ENCODE measurements at regions not wholly inside any gene's neighbourhood (a gene's known extent, or its start where the extent isn't known, plus 50 kb on each side); places are given as distances from the start of the nearest gene placed in this dataset.

GRCh38 chr14:51307551-51307950 is 67.5 kb downstream of the TMX1 start:
- H3K36me3 ChIP-seq (ENCODE audit: control insufficient read depth, insufficient read depth, low read length): no peaks in the 10 kb centered on the region
- H4K5ac ChIP-seq (ENCODE audit: low read length): no peak overlapping the region
- WGBS (ENCODE audit: extremely low coverage, insufficient coverage, low lambda C conversion rate): no CpG with 5 or more reads among the region's 1 CpG
- no peak overlapping the region for H2BK15ac ChIP-seq (replicated peaks; ENCODE audit: low read depth)
- H2BK5ac ChIP-seq (ENCODE audit: low read length): no peak overlapping the region
- no peaks in the 10 kb centered on the region for H3K79me2 ChIP-seq (ENCODE audit: control insufficient read depth, insufficient read depth, low read length)
- no peak overlapping the region for H3K4me3 ChIP-seq (ENCODE audit: low read length)
- no peaks in the 10 kb centered on the region for H3K79me1 ChIP-seq (ENCODE audit: low read length)
- no peak overlapping the region for H2BK120ac ChIP-seq (ENCODE audit: low read depth, low read length)
- H3K23ac ChIP-seq (ENCODE audit: low read length): no peak overlapping the region
- H3K27ac ChIP-seq (ENCODE audit: low read depth, low read length): no peak overlapping the region
- no peak overlapping the region for H3K56ac ChIP-seq (ENCODE audit: low read length)
- no peak overlapping the region for H3K4ac ChIP-seq (ENCODE audit: low read depth, low read length)
- no peak overlapping the region for H2AK5ac ChIP-seq (ENCODE audit: low read length)
- H3K4me2 ChIP-seq (ENCODE audit: low read length): no peak overlapping the region
- H4K8ac ChIP-seq (ENCODE audit: low read depth, low read length): no peak overlapping the region
- no peak overlapping the region for H3K9ac ChIP-seq (ENCODE audit: low read length)
- no peaks in the 10 kb centered on the region for H3K27me3 ChIP-seq (ENCODE audit: insufficient read depth, low read length, poor library complexity)
- H3K18ac ChIP-seq (ENCODE audit: low read length): no peak overlapping the region
- DNase-seq: no peak
- no peaks in the 10 kb centered on the region for H3K4me1 ChIP-seq (ENCODE audit: control insufficient read depth, low read depth, low read length)

DNA sequence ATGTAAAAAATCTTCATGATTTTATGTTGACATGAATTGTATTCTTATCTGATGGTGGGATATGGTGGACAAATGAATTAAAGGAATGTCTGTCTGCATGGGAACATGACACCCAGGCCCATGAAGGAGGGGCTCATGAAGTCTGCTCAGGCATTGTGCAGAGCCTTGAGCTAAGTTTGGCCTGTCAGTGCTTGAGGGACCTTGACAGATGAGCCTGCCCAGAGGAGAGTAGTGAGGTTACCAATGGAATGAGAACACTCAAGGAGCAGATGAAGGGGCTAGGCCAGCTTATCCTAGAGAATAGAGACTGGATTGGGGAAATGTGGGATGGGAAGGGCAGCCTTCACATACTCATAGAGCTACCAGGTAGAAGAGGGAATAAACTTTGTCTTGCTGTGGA is 68.8 kb downstream of the TMX1 start:
- H3K23ac ChIP-seq (ENCODE audit: low read length): no peak overlapping the region
- no peaks in the 10 kb centered on the region for H3K79me1 ChIP-seq (ENCODE audit: low read length)
- no peaks in the 10 kb centered on the region for H3K36me3 ChIP-seq (ENCODE audit: control insufficient read depth, insufficient read depth, low read length)
- H4K5ac ChIP-seq (ENCODE audit: low read length): no peak overlapping the region
- H3K4me1 ChIP-seq (ENCODE audit: control insufficient read depth, low read depth, low read length): no peaks in the 10 kb centered on the region
- H2AK5ac ChIP-seq (ENCODE audit: low read length): no peak overlapping the region
- H2BK15ac ChIP-seq (replicated peaks; ENCODE audit: low read depth): no peak overlapping the region
- no peak overlapping the region for H2BK5ac ChIP-seq (ENCODE audit: low read length)
- H4K8ac ChIP-seq (ENCODE audit: low read depth, low read length): no peak overlapping the region
- H3K27me3 ChIP-seq (ENCODE audit: insufficient read depth, low read length, poor library complexity): no peaks in the 10 kb centered on the region
- H3K4ac ChIP-seq (ENCODE audit: low read depth, low read length): no peak overlapping the region
- no peak overlapping the region for H3K56ac ChIP-seq (ENCODE audit: low read length)
- no peak for DNase-seq
- no peak overlapping the region for H3K9ac ChIP-seq (ENCODE audit: low read length)
- no peak overlapping the region for H3K4me3 ChIP-seq (ENCODE audit: low read length)
- no peak overlapping the region for H3K4me2 ChIP-seq (ENCODE audit: low read length)
- H3K79me2 ChIP-seq (ENCODE audit: control insufficient read depth, insufficient read depth, low read length): no peaks in the 10 kb centered on the region
- no peak overlapping the region for H3K18ac ChIP-seq (ENCODE audit: low read length)
- H2BK120ac ChIP-seq (ENCODE audit: low read depth, low read length): no peak overlapping the region
- H3K27ac ChIP-seq (ENCODE audit: low read depth, low read length): no peak overlapping the region

DNA sequence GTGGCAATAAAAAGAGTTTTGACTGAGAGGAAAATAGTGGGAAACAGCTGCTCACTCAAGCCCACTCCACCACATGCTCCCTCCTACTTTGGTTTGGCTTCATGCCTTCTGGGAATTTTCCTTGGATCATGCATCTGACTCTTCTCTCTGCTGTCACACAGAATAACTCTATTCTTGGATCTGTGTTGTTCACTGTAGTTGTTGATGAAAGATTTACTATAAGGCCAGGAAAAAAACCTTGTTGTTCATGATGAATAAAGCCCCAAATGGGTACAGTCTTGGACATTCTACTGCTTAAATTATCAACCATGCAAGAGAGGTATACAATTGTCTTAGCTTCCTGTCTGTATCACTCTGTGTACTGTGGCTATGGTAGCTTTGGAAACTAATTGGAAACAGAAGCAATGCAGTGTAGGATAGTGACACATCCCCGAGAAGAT is 70.5 kb downstream of the TMX1 start:
- Histone ChIP-seq H3K36me3 (ENCODE audit: control insufficient read depth, insufficient read depth, low read length) (no peaks in the 10 kb centered on the region), H3K4ac (ENCODE audit: low read depth, low read length) (no peak overlapping the region), H3K56ac (ENCODE audit: low read length) (no peak overlapping the region), H3K27ac (ENCODE audit: low read depth, low read length) (no peak overlapping the region), H3K9ac (ENCODE audit: low read length) (no peak overlapping the region), H2BK5ac (ENCODE audit: low read length) (no peak overlapping the region), H2BK15ac (replicated peaks; ENCODE audit: low read depth) (no peak overlapping the region), H2AK5ac (ENCODE audit: low read length) (no peak overlapping the region), H3K4me2 (ENCODE audit: low read length) (no peak overlapping the region), H3K27me3 (ENCODE audit: insufficient read depth, low read length, poor library complexity) (no peaks in the 10 kb centered on the region), H3K18ac (ENCODE audit: low read length) (no peak overlapping the region), H2BK120ac (ENCODE audit: low read depth, low read length) (no peak overlapping the region), H3K23ac (ENCODE audit: low read length) (no peak overlapping the region), H4K8ac (ENCODE audit: low read depth, low read length) (no peak overlapping the region), H4K5ac (ENCODE audit: low read length) (no peak overlapping the region), H3K4me3 (ENCODE audit: low read length) (no peak overlapping the region), H3K79me2 (ENCODE audit: control insufficient read depth, insufficient read depth, low read length) (no peaks in the 10 kb centered on the region), H3K79me1 (ENCODE audit: low read length) (no peaks in the 10 kb centered on the region), H3K4me1 (ENCODE audit: control insufficient read depth, low read depth, low read length) (no peaks in the 10 kb centered on the region)
- no peak for DNase-seq
- WGBS (ENCODE audit: extremely low coverage, insufficient coverage, low lambda C conversion rate): no CpG with 5 or more reads among the region's 1 CpG

GRCh38 chr14:51314321-51315015 is 74.4 kb downstream of the TMX1 start:
- Histone ChIP-seq H3K36me3 (ENCODE audit: control insufficient read depth, insufficient read depth, low read length) (no peaks in the 10 kb centered on the region), H2BK120ac (ENCODE audit: low read depth, low read length) (no peak overlapping the region), H3K79me2 (ENCODE audit: control insufficient read depth, insufficient read depth, low read length) (no peaks in the 10 kb centered on the region), H3K4me3 (ENCODE audit: low read length) (no peak overlapping the region), H3K79me1 (ENCODE audit: low read length) (no peaks in the 10 kb centered on the region), H3K18ac (ENCODE audit: low read length) (no peak overlapping the region), H2AK5ac (ENCODE audit: low read length) (no peak overlapping the region), H3K4me2 (ENCODE audit: low read length) (no peak overlapping the region), H2BK5ac (ENCODE audit: low read length) (no peak overlapping the region), H3K4me1 (ENCODE audit: control insufficient read depth, low read depth, low read length) (no peaks in the 10 kb centered on the region), H3K27me3 (ENCODE audit: insufficient read depth, low read length, poor library complexity) (no peaks in the 10 kb centered on the region), H3K56ac (ENCODE audit: low read length) (no peak overlapping the region), H3K9ac (ENCODE audit: low read length) (no peak overlapping the region), H3K4ac (ENCODE audit: low read depth, low read length) (no peak overlapping the region), H3K27ac (ENCODE audit: low read depth, low read length) (no peak overlapping the region), H3K23ac (ENCODE audit: low read length) (no peak overlapping the region), H4K5ac (ENCODE audit: low read length) (no peak overlapping the region), H2BK15ac (replicated peaks; ENCODE audit: low read depth) (no peak overlapping the region), H4K8ac (ENCODE audit: low read depth, low read length) (no peak overlapping the region)
- no CpG with 5 or more reads among the region's 4 CpGs for WGBS (ENCODE audit: extremely low coverage, insufficient coverage, low lambda C conversion rate)
- no peak for DNase-seq

DNA sequence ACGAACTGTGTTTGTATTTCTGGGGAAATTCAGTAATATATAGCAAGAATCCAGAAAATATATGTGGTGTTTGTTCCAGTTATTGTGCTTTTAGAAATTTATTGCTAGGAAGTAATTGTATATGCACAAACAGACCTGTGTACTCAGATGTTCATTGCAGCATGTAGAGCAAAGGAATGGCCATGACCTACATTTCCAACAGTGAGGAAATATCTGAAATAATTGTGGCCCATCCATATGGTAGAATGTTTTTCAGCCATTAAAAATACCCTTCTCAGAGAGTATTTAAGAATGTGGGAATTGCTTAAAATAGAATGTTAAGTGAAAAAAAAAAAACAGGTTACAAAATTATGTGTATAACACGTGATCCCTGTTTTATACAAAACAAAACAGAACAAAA is 77.3 kb downstream of the TMX1 start:
- Histone ChIP-seq H2AK5ac (ENCODE audit: low read length) (no peak overlapping the region), H3K79me2 (ENCODE audit: control insufficient read depth, insufficient read depth, low read length) (no peaks in the 10 kb centered on the region), H2BK5ac (ENCODE audit: low read length) (no peak overlapping the region), H3K79me1 (ENCODE audit: low read length) (no peaks in the 10 kb centered on the region), H3K23ac (ENCODE audit: low read length) (no peak overlapping the region), H3K18ac (ENCODE audit: low read length) (no peak overlapping the region), H2BK15ac (replicated peaks; ENCODE audit: low read depth) (no peak overlapping the region), H4K8ac (ENCODE audit: low read depth, low read length) (no peak overlapping the region), H2BK120ac (ENCODE audit: low read depth, low read length) (no peak overlapping the region), H3K27ac (ENCODE audit: low read depth, low read length) (no peak overlapping the region), H3K27me3 (ENCODE audit: insufficient read depth, low read length, poor library complexity) (no peaks in the 10 kb centered on the region), H3K4me1 (ENCODE audit: control insufficient read depth, low read depth, low read length) (no peaks in the 10 kb centered on the region), H4K5ac (ENCODE audit: low read length) (no peak overlapping the region), H3K36me3 (ENCODE audit: control insufficient read depth, insufficient read depth, low read length) (no peaks in the 10 kb centered on the region), H3K4me2 (ENCODE audit: low read length) (no peak overlapping the region), H3K4me3 (ENCODE audit: low read length) (no peak overlapping the region), H3K4ac (ENCODE audit: low read depth, low read length) (no peak overlapping the region), H3K9ac (ENCODE audit: low read length) (no peak overlapping the region), H3K56ac (ENCODE audit: low read length) (no peak overlapping the region)
- no peak for DNase-seq
- no CpG with 5 or more reads among the region's 2 CpGs for WGBS (ENCODE audit: extremely low coverage, insufficient coverage, low lambda C conversion rate)
